Lung (tissue), 11 donors: ENCODE measurements at regions not wholly inside any gene's neighbourhood (a gene's known extent, or its start where the extent isn't known, plus 50 kb on each side); places are given as distances from the start of the nearest gene placed in this dataset.

ENCODE experiments used
- ATAC-seq: fragments of 200-7000 bp; cut with Tn5 transposase; one replicate; pipeline ENCODE4 v1.9.1; 2020; ENCODE audit warnings: moderate number of reproducible peaks; ENCODE audit not compliant: insufficient read depth, low FRiP score
- DNase-seq, 3 donors: peaks; one replicate each; pipeline ENCODE4 v3.0.0-alpha.2; 2013 to 2017
- H3K27ac ChIP-seq, 2 donors: one replicate each; pipeline ENCODE4 v1.5.1; 2013; ENCODE audit warnings: mild to moderate bottlenecking in 2 of 2, moderate library complexity in 2 of 2, control low read depth in 1 of 2, inconsistent platforms in 1 of 2, low read depth in 1 of 2, low read length in 1 of 2
- H3K27me3 ChIP-seq, 3 donors: one replicate each; pipeline ENCODE4 v1.5.1; 2013; ENCODE audit warnings: low read length in 2 of 3; ENCODE audit not compliant: control insufficient read depth in 3 of 3, insufficient read depth in 3 of 3
- H3K36me3 ChIP-seq, 4 donors: one replicate each; pipeline ENCODE4 v1.5.1; 2013; ENCODE audit warnings: low read length in 4 of 4, mild to moderate bottlenecking in 1 of 4, moderate library complexity in 1 of 4; ENCODE audit not compliant: control insufficient read depth in 4 of 4, insufficient read depth in 4 of 4
- H3K4me1 ChIP-seq, 5 donors: one replicate each; pipeline ENCODE4 v1.5.1; 2013; ENCODE audit warnings: low read length in 5 of 5, mild to moderate bottlenecking in 2 of 5, moderate library complexity in 1 of 5; ENCODE audit not compliant: control insufficient read depth in 5 of 5, insufficient read depth in 5 of 5
- H3K4me3 ChIP-seq: one replicate; pipeline ENCODE4 v1.5.1; 2013; ENCODE audit warnings: mild to moderate bottlenecking, control low read depth, moderate library complexity
- H3K9ac ChIP-seq, 2 donors: one replicate each; pipeline ENCODE4 v1.5.1; 2013; ENCODE audit warnings: low read length in 2 of 2, control low read depth in 1 of 2; ENCODE audit not compliant: insufficient read depth in 1 of 2
- H3K9me3 ChIP-seq, 4 donors: one replicate each; pipeline ENCODE4 v1.5.1; 2013; ENCODE audit warnings: low read length in 3 of 4, mild to moderate bottlenecking in 1 of 4, moderate library complexity in 1 of 4; ENCODE audit not compliant: control insufficient read depth in 4 of 4, insufficient read depth in 3 of 4
- CTCF ChIP-seq: IDR thresholded peaks from 2 replicates; pipeline ENCODE4 v1.5.1; 2012; ENCODE audit warnings: mild to moderate bottlenecking; ENCODE audit errors: control extremely low read depth, extremely low read depth
- WGBS, 2 donors: extraction: QIAGEN DNeasy Blood & Tissue Kit; methylation state at CpG; one replicate each; pipeline ENCODE4 v1.1.7; 2013; 5-methylcytosine and 5-hydroxymethylcytosine counted together
- donor health status: control.
- donor health status: control.
- donor health status: Bipolar disorder and iron deficiency.
- donor health status: healthy.
- donor health status: DM: yes; HTN: yes; CAD: no.

- H3K9me3 ChIP-seq: no peaks in the 10 kb centered on the region
- no peak overlapping the region for H3K9ac ChIP-seq
- ATAC-seq (no peak), DNase-seq (no peak)
- no peaks in the 10 kb centered on the region for H3K36me3 ChIP-seq
- H3K4me3 ChIP-seq: no peak overlapping the region
- TF ChIP-seq CTCF: no peak
- no peak overlapping the region for H3K27ac ChIP-seq
- H3K4me1 ChIP-seq: no peaks in the 10 kb centered on the region
- no peaks in the 10 kb centered on the region for H3K27me3 ChIP-seq
- 91 to 92% methylated on average over 7 of the region's 7 CpGs for WGBS, 2 donors
Observed at GRCh38 chr15:62988701-62989100, 53.8 kb upstream of the TPM1 start.

DNA sequence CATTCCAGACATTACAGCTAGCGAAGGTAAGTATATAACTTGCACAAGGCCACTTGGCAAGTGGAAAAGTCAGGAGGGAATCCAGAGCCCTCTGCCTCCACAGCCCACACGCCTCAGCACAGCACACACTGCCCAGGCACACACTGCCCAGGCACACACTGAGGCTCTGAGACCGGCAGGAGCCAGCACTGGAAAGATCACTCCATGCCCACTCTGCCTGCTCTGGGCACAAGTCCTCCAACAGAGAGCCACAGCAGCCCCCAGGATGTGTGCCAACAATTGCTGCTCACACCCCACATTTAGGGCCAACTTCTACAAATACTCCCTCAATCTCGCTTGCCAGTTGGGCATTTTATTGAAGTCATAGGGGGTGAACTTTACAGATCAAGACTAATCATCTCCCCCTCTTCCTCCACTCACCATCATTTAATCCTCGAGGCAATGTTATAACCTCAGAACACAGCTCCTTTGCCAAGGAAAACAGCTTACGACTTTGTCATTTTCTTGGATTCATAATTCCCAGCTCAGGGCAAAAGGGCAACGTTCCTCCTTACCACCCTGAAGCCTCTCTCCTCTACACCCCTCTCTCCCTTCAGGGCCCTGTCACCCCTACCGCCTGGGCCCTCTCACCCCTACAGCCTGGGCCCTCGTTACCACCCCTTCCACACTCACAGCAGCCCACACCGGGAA, 53.0 kb upstream of the TPM1 start:
- Histone ChIP-seq H3K36me3 (no peaks in the 10 kb centered on the region), H3K9me3 (no peaks in the 10 kb centered on the region), H3K27ac (no peak overlapping the region), H3K4me1 (no peaks in the 10 kb centered on the region), H3K27me3 (no peaks in the 10 kb centered on the region), H3K9ac (no peak overlapping the region), H3K4me3 (no peak overlapping the region)
- DNase-seq (peak in 2 of 3 donors; percentile 31 to 54), ATAC-seq (no peak)
- WGBS, 2 donors: 69 to 81% methylated on average over 10 of the region's 10 CpGs
- no peak for TF ChIP-seq CTCF

DNA sequence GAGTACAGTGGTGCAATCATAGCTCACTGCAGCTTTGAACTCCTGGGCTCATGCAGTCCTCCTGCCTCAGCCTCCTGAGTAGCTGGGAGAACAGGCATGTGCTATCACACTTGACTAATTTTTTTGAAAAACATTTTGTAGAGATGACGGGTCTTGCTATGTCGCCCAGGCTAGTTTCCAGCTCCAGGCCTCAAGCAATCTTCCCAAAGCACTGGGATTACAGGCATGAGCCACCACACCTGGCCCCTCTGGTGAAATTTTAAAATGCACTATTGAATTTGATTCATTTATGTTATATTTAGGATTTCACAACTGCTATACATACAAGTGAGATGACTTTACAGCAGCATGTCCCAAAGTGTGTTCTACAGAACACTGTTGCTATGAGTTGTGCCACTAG, 50.8 kb upstream of the TPM1 start:
- no peaks in the 10 kb centered on the region for H3K4me1 ChIP-seq
- ATAC-seq (no peak), DNase-seq (no peak)
- 48 to 50% methylated on average over 2 of the region's 2 CpGs for WGBS, 2 donors
- no peak overlapping the region for H3K9ac ChIP-seq
- H3K36me3 ChIP-seq: no peaks in the 10 kb centered on the region
- H3K27ac ChIP-seq: no peak overlapping the region
- no peaks in the 10 kb centered on the region for H3K27me3 ChIP-seq
- TF ChIP-seq CTCF: no peak
- H3K4me3 ChIP-seq: no peak overlapping the region
- H3K9me3 ChIP-seq: no peaks in the 10 kb centered on the region

GRCh38 chr15:62992302-62992701, 50.2 kb upstream of the TPM1 start:
- H3K9ac ChIP-seq: no peak overlapping the region
- no peaks in the 10 kb centered on the region for H3K9me3 ChIP-seq
- H3K36me3 ChIP-seq: no peaks in the 10 kb centered on the region
- 83 to 91% methylated on average over 3 of the region's 3 CpGs for WGBS, 2 donors
- no peak for TF ChIP-seq CTCF
- no peaks in the 10 kb centered on the region for H3K4me1 ChIP-seq
- H3K27me3 ChIP-seq: no peaks in the 10 kb centered on the region
- H3K27ac ChIP-seq: no peak overlapping the region
- no peak overlapping the region for H3K4me3 ChIP-seq
- no peak for ATAC-seq
- DNase-seq: no peak
